ENCODE measurements at regions not wholly inside any gene's neighbourhood (a gene's known extent, or its start where the extent isn't known, plus 50 kb on each side); places are given as distances from the start of the nearest gene placed in this dataset.

DNA sequence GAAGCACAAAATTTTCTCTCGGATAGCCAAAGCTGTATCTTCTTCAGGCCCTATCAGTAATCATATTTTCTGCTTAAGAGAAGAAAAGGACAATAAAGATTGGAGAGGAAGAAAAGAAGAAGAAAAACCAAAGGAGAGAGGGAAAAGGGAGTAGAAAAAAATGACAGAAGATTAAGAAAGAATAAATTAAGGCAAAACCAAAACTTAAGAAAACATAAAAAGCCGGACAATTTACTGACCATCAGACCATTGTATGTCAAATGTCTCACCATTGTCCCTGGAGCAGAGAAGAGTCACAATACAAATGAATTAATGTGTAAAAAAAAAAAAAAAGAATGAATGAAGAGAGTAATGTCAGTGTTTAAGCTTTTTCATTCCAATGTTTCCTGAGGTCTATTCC, 1274.8 kb downstream of the FSCB start:
- Histone ChIP-seq H3K9me2 (replicated peaks; ENCODE audit: low read length) (no peaks in the 10 kb centered on the region), H3K36me3 (ENCODE audit: low read depth, low read length) (no peaks in the 10 kb centered on the region), H3K4me3 (ENCODE audit: low read length) (no peak overlapping the region), H3K79me2 (ENCODE audit: low read length) (no peaks in the 10 kb centered on the region), H3K9me3 (ENCODE audit: low read length) (no peaks in the 10 kb centered on the region), H2AFZ (ENCODE audit: low read length) (no peak overlapping the region), H3K27me3 (ENCODE audit: low read length) (no peaks in the 10 kb centered on the region), H4K20me1 (ENCODE audit: low read length) (no peaks in the 10 kb centered on the region), H3K27ac (ENCODE audit: low read length) (no peak overlapping the region), H3K9ac (ENCODE audit: low read length) (no peak overlapping the region), H3F3A (ENCODE audit: low read length, unreplicated experiment) (no peaks in the 10 kb centered on the region), H3K4me1 (ENCODE audit: insufficient read depth, low read length) (no peaks in the 10 kb centered on the region), H3K4me2 (ENCODE audit: low read length) (no peak overlapping the region)
- CTCF ChIA-PET, result no interaction called here
- BruUV-seq (replicated peaks), result no TSS peak
- TF ChIP-seq EZH2 (IDR thresholded peaks at IDR 0.05; ENCODE audit: low read length, unreplicated experiment), result no peak
- no peak for TF ChIP-seq EZH2phosphoT487 (IDR thresholded peaks at IDR 0.05; ENCODE audit: borderline replicate concordance, low read length)
- TF ChIP-seq, protein P1, sequence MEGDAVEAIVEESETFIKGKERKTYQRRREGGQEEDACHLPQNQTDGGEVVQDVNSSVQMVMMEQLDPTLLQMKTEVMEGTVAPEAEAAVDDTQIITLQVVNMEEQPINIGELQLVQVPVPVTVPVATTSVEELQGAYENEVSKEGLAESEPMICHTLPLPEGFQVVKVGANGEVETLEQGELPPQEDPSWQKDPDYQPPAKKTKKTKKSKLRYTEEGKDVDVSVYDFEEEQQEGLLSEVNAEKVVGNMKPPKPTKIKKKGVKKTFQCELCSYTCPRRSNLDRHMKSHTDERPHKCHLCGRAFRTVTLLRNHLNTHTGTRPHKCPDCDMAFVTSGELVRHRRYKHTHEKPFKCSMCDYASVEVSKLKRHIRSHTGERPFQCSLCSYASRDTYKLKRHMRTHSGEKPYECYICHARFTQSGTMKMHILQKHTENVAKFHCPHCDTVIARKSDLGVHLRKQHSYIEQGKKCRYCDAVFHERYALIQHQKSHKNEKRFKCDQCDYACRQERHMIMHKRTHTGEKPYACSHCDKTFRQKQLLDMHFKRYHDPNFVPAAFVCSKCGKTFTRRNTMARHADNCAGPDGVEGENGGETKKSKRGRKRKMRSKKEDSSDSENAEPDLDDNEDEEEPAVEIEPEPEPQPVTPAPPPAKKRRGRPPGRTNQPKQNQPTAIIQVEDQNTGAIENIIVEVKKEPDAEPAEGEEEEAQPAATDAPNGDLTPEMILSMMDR (conservative IDR thresholded peaks at IDR 0.05; ENCODE audit: low read depth, low read length), result no peak
- ATAC-seq (no peak), DNase-seq (no peak)
- intact Hi-C loops (cut with micrococcal nuclease), result no loop called here
- POLR2A ChIA-PET (ENCODE audit: unreplicated experiment), result no interaction called here

DNA sequence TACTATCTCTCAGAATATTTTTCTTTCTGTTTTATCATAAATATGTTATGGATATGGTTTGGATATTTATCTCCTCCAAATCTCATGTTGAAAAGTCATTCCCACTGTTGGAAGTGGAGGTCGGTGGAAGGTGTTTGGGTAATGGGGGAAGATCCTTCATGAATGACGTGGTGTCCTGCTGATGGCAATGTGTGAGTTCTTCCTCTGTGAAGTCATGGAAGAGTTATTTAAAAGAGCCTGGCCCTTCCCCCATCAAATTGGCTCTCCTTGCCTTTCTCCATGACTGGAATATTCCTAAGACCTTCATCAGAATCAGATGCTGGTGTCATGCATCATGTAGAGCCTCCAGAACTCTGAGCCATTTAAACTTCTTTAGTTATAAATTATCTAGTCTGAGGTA, 1291.6 kb downstream of the FSCB start:
- no peaks in the 10 kb centered on the region for H3K27me3 ChIP-seq (ENCODE audit: low read length)
- H3K27ac ChIP-seq (ENCODE audit: low read length), result no peak overlapping the region
- intact Hi-C loops (cut with micrococcal nuclease), result no loop called here
- H3K9me2 ChIP-seq (replicated peaks; ENCODE audit: low read length), result no peaks in the 10 kb centered on the region
- H3K4me1 ChIP-seq (ENCODE audit: insufficient read depth, low read length), result no peaks in the 10 kb centered on the region
- TF ChIP-seq, protein P1 (conservative IDR thresholded peaks at IDR 0.05; ENCODE audit: low read depth, low read length), result no peak
- TF ChIP-seq EZH2phosphoT487 (IDR thresholded peaks at IDR 0.05; ENCODE audit: borderline replicate concordance, low read length) (no peak), EZH2 (IDR thresholded peaks at IDR 0.05; ENCODE audit: low read length, unreplicated experiment) (no peak)
- no peaks in the 10 kb centered on the region for H3K79me2 ChIP-seq (ENCODE audit: low read length)
- DNase-seq (no peak), ATAC-seq (no peak)
- H3K4me3 ChIP-seq (ENCODE audit: low read length), result no peak overlapping the region
- no peak overlapping the region for H3K4me2 ChIP-seq (ENCODE audit: low read length)
- H2AFZ ChIP-seq (ENCODE audit: low read length), result no peak overlapping the region
- no peaks in the 10 kb centered on the region for H3F3A ChIP-seq (ENCODE audit: low read length, unreplicated experiment)
- no peaks in the 10 kb centered on the region for H4K20me1 ChIP-seq (ENCODE audit: low read length)
- H3K9ac ChIP-seq (ENCODE audit: low read length), result no peak overlapping the region
- BruUV-seq (replicated peaks), result no TSS peak
- no peaks in the 10 kb centered on the region for H3K9me3 ChIP-seq (ENCODE audit: low read length)
- POLR2A ChIA-PET (ENCODE audit: unreplicated experiment), result no interaction called here
- CTCF ChIA-PET, result no interaction called here
- no peaks in the 10 kb centered on the region for H3K36me3 ChIP-seq (ENCODE audit: low read depth, low read length)

DNA sequence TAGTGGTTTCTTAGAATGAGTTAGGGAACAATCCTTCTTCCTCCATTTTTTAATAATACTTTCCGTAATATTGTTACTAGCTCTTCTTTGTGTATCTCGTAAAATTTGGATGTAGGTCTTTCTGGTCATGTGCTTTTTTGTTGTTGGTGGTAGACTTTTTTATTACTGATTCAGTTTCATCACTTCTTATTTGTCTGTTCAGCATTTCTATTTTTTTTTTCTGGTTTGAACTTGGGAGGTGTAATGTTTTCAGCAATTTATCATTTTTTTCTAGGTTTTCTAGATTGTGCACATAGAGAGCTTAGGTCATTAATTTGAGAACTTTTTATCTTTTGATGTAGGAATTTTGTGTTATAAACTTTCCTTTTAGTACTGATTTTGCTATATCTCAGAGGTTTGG, 1299.9 kb downstream of the FSCB start:
- Histone ChIP-seq H3K9ac (ENCODE audit: low read length) (no peak overlapping the region), H3F3A (ENCODE audit: low read length, unreplicated experiment) (no peaks in the 10 kb centered on the region), H3K79me2 (ENCODE audit: low read length) (no peaks in the 10 kb centered on the region), H3K27me3 (ENCODE audit: low read length) (no peaks in the 10 kb centered on the region), H3K27ac (ENCODE audit: low read length) (no peak overlapping the region), H3K9me2 (replicated peaks; ENCODE audit: low read length) (no peaks in the 10 kb centered on the region), H3K4me3 (ENCODE audit: low read length) (no peak overlapping the region), H3K36me3 (ENCODE audit: low read depth, low read length) (no peaks in the 10 kb centered on the region), H3K9me3 (ENCODE audit: low read length) (no peaks in the 10 kb centered on the region), H2AFZ (ENCODE audit: low read length) (no peak overlapping the region), H4K20me1 (ENCODE audit: low read length) (no peaks in the 10 kb centered on the region), H3K4me1 (ENCODE audit: insufficient read depth, low read length) (no peaks in the 10 kb centered on the region), H3K4me2 (ENCODE audit: low read length) (no peak overlapping the region)
- CTCF ChIA-PET, result no interaction called here
- TF ChIP-seq EZH2 (IDR thresholded peaks at IDR 0.05; ENCODE audit: low read length, unreplicated experiment) (no peak), EZH2phosphoT487 (IDR thresholded peaks at IDR 0.05; ENCODE audit: borderline replicate concordance, low read length) (no peak)
- TF ChIP-seq, protein P1 (conservative IDR thresholded peaks at IDR 0.05; ENCODE audit: low read depth, low read length), result no peak
- intact Hi-C loops (cut with micrococcal nuclease), result no loop called here
- DNase-seq (no peak), ATAC-seq (no peak)
- no TSS peak for BruUV-seq (replicated peaks)
- POLR2A ChIA-PET (ENCODE audit: unreplicated experiment), result no interaction called here

All from PC-3 (cell line).